Naive thymus-derived CD4-positive, alpha-beta T cell (primary cell): ENCODE measurements at regions not wholly inside any gene's neighbourhood (a gene's known extent, or its start where the extent isn't known, plus 50 kb on each side); places are given as distances from the start of the nearest gene placed in this dataset.
"Not testable (repeated sequence)": the region's sequence is repeated elsewhere in the genome, so short reads cannot be mapped to it uniquely, and the experiment has no call there.

Experiments
- ATAC-seq: fragments of 150-1000 bp; cut with Tn5 transposase; 2 replicates; pipeline ENCODE4 v1.10.0; 2021; ENCODE audit warnings: mild to moderate bottlenecking, moderate library complexity
- CTCF ChIA-PET: fragments of 350-600 bp; sonication (Branson Sonifier 250); formaldehyde crosslinking; loops from one replicate; lab custom pipeline; 2021; ENCODE audit warnings: antibody characterized with exemption; lab: Charles Lee
- POLR2A ChIA-PET: fragments of 350-600 bp; sonication (Branson Sonifier 250); formaldehyde crosslinking; loops from one replicate; lab custom pipeline; 2021; ENCODE audit warnings: antibody characterized with exemption, inconsistent platforms; lab: Charles Lee
- DNase-seq, 9 donors: peaks; one replicate each; pipeline versions ENCODE4 v3.0.0 to v3.0.0-alpha.2; 2020 to 2022; ENCODE audit warnings: mixed read lengths in 1 of 9
- H3K27ac ChIP-seq: one replicate; pipeline ENCODE4 v1.7.0; 2013; ENCODE audit warnings: mild to moderate bottlenecking, low read depth, low read length, moderate library complexity
- H3K27me3 ChIP-seq, 2 donors: one replicate each; pipeline ENCODE4 v1.7.0; 2013; ENCODE audit warnings: low read length in 2 of 2, mild to moderate bottlenecking in 2 of 2, moderate library complexity in 2 of 2; ENCODE audit not compliant: control insufficient read depth in 2 of 2, insufficient read depth in 2 of 2
- H3K36me3 ChIP-seq, 3 experiments: 1 replicate in 2 of 3; 2 replicates in 1 of 3; pipeline ENCODE4 v1.7.0; 2013; ENCODE audit warnings: low read length in 3 of 3, mild to moderate bottlenecking in 3 of 3, moderate library complexity in 1 of 3; ENCODE audit not compliant: insufficient read depth in 3 of 3, control insufficient read depth in 2 of 3
- H3K4me1 ChIP-seq, 2 donors: one replicate each; pipeline ENCODE4 v1.7.0; 2013; ENCODE audit warnings: low read length in 2 of 2, mild to moderate bottlenecking in 2 of 2, moderate library complexity in 1 of 2; ENCODE audit not compliant: control insufficient read depth in 2 of 2, insufficient read depth in 2 of 2
- H3K4me3 ChIP-seq: 2 replicates; pipeline ENCODE4 v1.7.0; 2013; ENCODE audit warnings: mild to moderate bottlenecking, low read length
- H3K9me3 ChIP-seq, 3 experiments: 1 replicate in 2 of 3; 2 replicates in 1 of 3; pipeline ENCODE4 v1.7.0; 2013; ENCODE audit warnings: low read length in 3 of 3; ENCODE audit not compliant: control insufficient read depth in 2 of 3
- H3K27ac Mint-ChIP-seq, 9 donors: one replicate each; pipeline ENCODE4 v1.8.0; 2020 to 2022; ENCODE audit warnings: mixed read lengths in 9 of 9, mild to moderate bottlenecking in 8 of 9, moderate library complexity in 5 of 9, inconsistent platforms in 2 of 9
- H3K27me3 Mint-ChIP-seq, 5 donors: one replicate each; pipeline ENCODE4 v1.8.0; 2021 to 2022; ENCODE audit warnings: mixed read lengths in 5 of 5, mild to moderate bottlenecking in 1 of 5
- H3K36me3 Mint-ChIP-seq, 5 donors: one replicate each; pipeline ENCODE4 v1.8.0; 2020 to 2022; ENCODE audit warnings: mixed read lengths in 5 of 5, mild to moderate bottlenecking in 3 of 5, inconsistent platforms in 1 of 5
- H3K4me1 Mint-ChIP-seq, 7 donors: one replicate each; pipeline ENCODE4 v1.8.0; 2020 to 2022; ENCODE audit warnings: mixed read lengths in 7 of 7, mild to moderate bottlenecking in 3 of 7, inconsistent platforms in 1 of 7
- H3K4me3 Mint-ChIP-seq, 10 donors: one replicate each; pipeline ENCODE4 v1.8.0; 2020 to 2022; ENCODE audit warnings: mild to moderate bottlenecking in 10 of 10, mixed read lengths in 10 of 10, moderate library complexity in 6 of 10, inconsistent platforms in 2 of 10
- H3K9me3 Mint-ChIP-seq, 11 donors: one replicate each; pipeline ENCODE4 v1.8.0; 2020 to 2022; ENCODE audit warnings: mixed read lengths in 11 of 11, mild to moderate bottlenecking in 4 of 11, inconsistent platforms in 1 of 11, moderate library complexity in 1 of 11
- intact Hi-C, 2 donors: fragments of 100-400 bp; cut with micrococcal nuclease; formaldehyde crosslinking; loops; one replicate each; pipeline ENCODE4 v1.15.1; 2023

GRCh38 chr15:79773128-79773527, 123.7 kb downstream of the MTHFS start:
- Histone ChIP-seq H3K27ac (no peak overlapping the region), H3K4me3 (no peak overlapping the region), H3K4me1 (no peaks in the 10 kb centered on the region), H3K27me3 (no peaks in the 10 kb centered on the region), H3K36me3 (no peaks in the 10 kb centered on the region), H3K9me3 (no peaks in the 10 kb centered on the region)
- peaks cover 0 to 3% (median 0%) of the 10 kb centered on the region in 11 donors for H3K9me3 Mint-ChIP-seq
- intact Hi-C loops = no loop called here
- ATAC-seq (no peak), DNase-seq (no peak)
- peaks cover 0 to 3% (median 0%) of the 10 kb centered on the region in 5 donors for H3K36me3 Mint-ChIP-seq
- no peaks in the 10 kb centered on the region for H3K4me1 Mint-ChIP-seq
- ChIA-PET CTCF (no interaction called here), POLR2A (no interaction called here)
- H3K27ac Mint-ChIP-seq = no peak overlapping the region
- peaks cover 0 to 23% (median 6%) of the 10 kb centered on the region in 5 donors for H3K27me3 Mint-ChIP-seq
- H3K4me3 Mint-ChIP-seq = no peak overlapping the region

- Mint-ChIP-seq H3K36me3 (peaks cover 0 to 3% (median 0%) of the 10 kb centered on the region in 5 donors), H3K4me1 (peaks cover 0 to 4% (median 0%) of the 10 kb centered on the region in 7 donors), H3K27me3 (peaks cover 0 to 18% (median 0%) of the 10 kb centered on the region in 5 donors), H3K4me3 (no peak overlapping the region), H3K9me3 (peaks cover 0 to 4% (median 0%) of the 10 kb centered on the region in 11 donors), H3K27ac (no peak overlapping the region)
- intact Hi-C loops = no loop called here
- H3K27ac ChIP-seq = no peak overlapping the region
- CTCF ChIA-PET = no interaction called here
- no peaks in the 10 kb centered on the region for H3K9me3 ChIP-seq
- ATAC-seq (no peak), DNase-seq (no peak)
- H3K4me1 ChIP-seq = peaks cover 0 to 3% of the 10 kb centered on the region in 2 donors
- POLR2A ChIA-PET = no interaction called here
- no peaks in the 10 kb centered on the region for H3K27me3 ChIP-seq
- no peak overlapping the region for H3K4me3 ChIP-seq
- H3K36me3 ChIP-seq = no peaks in the 10 kb centered on the region
Measured at GRCh38 chr15:79775821-79776220, 121.0 kb downstream of the MTHFS start.

- Histone ChIP-seq H3K36me3 (no peaks in the 10 kb centered on the region), H3K4me3 (no peak overlapping the region), H3K4me1 (peaks cover 0 to 3% of the 10 kb centered on the region in 2 donors), H3K27ac (no peak overlapping the region), H3K27me3 (no peaks in the 10 kb centered on the region), H3K9me3 (no peaks in the 10 kb centered on the region)
- peaks cover 0 to 6% (median 5%) of the 10 kb centered on the region in 5 donors for H3K36me3 Mint-ChIP-seq
- H3K4me1 Mint-ChIP-seq = peaks cover 0 to 4% (median 0%) of the 10 kb centered on the region in 7 donors
- ChIA-PET POLR2A (no interaction called here), CTCF (no interaction called here)
- intact Hi-C loops = no loop called here
- H3K27me3 Mint-ChIP-seq = peaks cover 2 to 30% (median 15%) of the 10 kb centered on the region in 5 donors
- ATAC-seq (no peak), DNase-seq (no peak)
- H3K4me3 Mint-ChIP-seq = no peak overlapping the region
- H3K9me3 Mint-ChIP-seq = peaks cover 11 to 24% (median 15%) of the 10 kb centered on the region in 11 donors
- H3K27ac Mint-ChIP-seq = no peak overlapping the region
Measured at GRCh38 chr15:79777916-79778315, 118.9 kb downstream of the MTHFS start.

- H3K27me3 ChIP-seq = no peaks in the 10 kb centered on the region
- no peak overlapping the region for H3K27ac ChIP-seq
- Mint-ChIP-seq H3K4me1 (peaks cover 0 to 4% (median 0%) of the 10 kb centered on the region in 7 donors), H3K27me3 (peaks cover 6 to 35% (median 18%) of the 10 kb centered on the region in 5 donors), H3K9me3 (peaks cover 11 to 30% (median 20%) of the 10 kb centered on the region in 11 donors), H3K27ac (no peak overlapping the region), H3K36me3 (peaks cover 0 to 7% (median 6%) of the 10 kb centered on the region in 5 donors), H3K4me3 (no peak overlapping the region)
- CTCF ChIA-PET = no interaction called here
- intact Hi-C loops = no loop called here
- ATAC-seq = no peak
- no peaks in the 10 kb centered on the region for H3K9me3 ChIP-seq
- H3K4me1 ChIP-seq = peaks cover 0 to 3% of the 10 kb centered on the region in 2 donors
- no peak overlapping the region for H3K4me3 ChIP-seq
- DNase-seq = no peak
- POLR2A ChIA-PET = no interaction called here
- H3K36me3 ChIP-seq = no peaks in the 10 kb centered on the region
Measured at GRCh38 chr15:79778378-79778990, 118.3 kb downstream of the MTHFS start.

GRCh38 chr15:79779746-79780145, 117.1 kb downstream of the MTHFS start:
- Histone ChIP-seq H3K9me3 (no peaks in the 10 kb centered on the region), H3K4me1 (peaks cover 0 to 3% of the 10 kb centered on the region in 2 donors), H3K27me3 (no peaks in the 10 kb centered on the region), H3K36me3 (no peaks in the 10 kb centered on the region), H3K4me3 (no peak overlapping the region), H3K27ac (no peak overlapping the region)
- Mint-ChIP-seq H3K27me3 (peaks cover 13 to 40% (median 27%) of the 10 kb centered on the region in 5 donors), H3K9me3 (peaks cover 11 to 36% (median 22%) of the 10 kb centered on the region in 11 donors), H3K4me1 (peaks cover 0 to 4% (median 0%) of the 10 kb centered on the region in 7 donors), H3K36me3 (peaks cover 0 to 9% (median 6%) of the 10 kb centered on the region in 5 donors), H3K4me3 (no peak overlapping the region), H3K27ac (no peak overlapping the region)
- POLR2A ChIA-PET = no interaction called here
- DNase-seq (peak in 1 of 9 donors; percentile 27), ATAC-seq (peak; percentile 32)
- intact Hi-C loops = no loop called here
- CTCF ChIA-PET = no interaction called here

GRCh38 chr15:79782307-79782706, 114.5 kb downstream of the MTHFS start:
- H3K4me1 ChIP-seq, DNase-seq, intact Hi-C loops, H3K9me3 ChIP-seq, CTCF ChIA-PET, H3K4me1 Mint-ChIP-seq, H3K36me3 Mint-ChIP-seq, H3K36me3 ChIP-seq, H3K4me3 Mint-ChIP-seq, ATAC-seq, H3K4me3 ChIP-seq, POLR2A ChIA-PET, H3K27ac Mint-ChIP-seq, H3K27me3 ChIP-seq, H3K27ac ChIP-seq: not testable (repeated sequence)
- Mint-ChIP-seq H3K27me3 (peaks cover 20 to 47% (median 39%) of the 10 kb centered on the region in 5 donors), H3K9me3 (peaks cover 11 to 36% (median 23%) of the 10 kb centered on the region in 11 donors)
